Endothelial cell of umbilical vein (primary cell): ENCODE measurements at regions not wholly inside any gene's neighbourhood (a gene's known extent, or its start where the extent isn't known, plus 50 kb on each side); places are given as distances from the start of the nearest gene placed in this dataset.

Experiments
- CTCF ChIP-seq, 2 donors: IDR thresholded peaks; 1 replicate in 1 of 2; 2 replicates in 1 of 2; pipeline ENCODE4 v1.5.1; 2011; ENCODE audit warnings: low read length in 2 of 2, mild to moderate bottlenecking in 2 of 2, moderate library complexity in 2 of 2, control low read depth in 1 of 2, inconsistent platforms in 1 of 2, low read depth in 1 of 2; ENCODE audit not compliant: insufficient read depth in 1 of 2; ENCODE audit errors: extremely low read depth in 1 of 2
- EZH2 ChIP-seq: IDR thresholded peaks from 2 replicates; pipeline ENCODE4 v1.6.1; 2012; ENCODE audit warnings: borderline replicate concordance, low read depth, mild to moderate bottlenecking, moderate library complexity, low read length, inconsistent platforms; ENCODE audit not compliant: severe bottlenecking
- FOS ChIP-seq: IDR thresholded peaks from 2 replicates; pipeline ENCODE4 v1.6.1; 2011; ENCODE audit warnings: mild to moderate bottlenecking, low read length, moderate library complexity, borderline replicate concordance; ENCODE audit not compliant: insufficient read depth
- GATA2 ChIP-seq: IDR thresholded peaks from 2 replicates; pipeline ENCODE4 v1.7.0; 2011; ENCODE audit warnings: low read depth, mild to moderate bottlenecking, moderate library complexity, mixed read lengths, low read length; ENCODE audit not compliant: insufficient read length, insufficient read depth
- JUN ChIP-seq: IDR thresholded peaks from 2 replicates; pipeline ENCODE4 v1.6.1; 2011; ENCODE audit warnings: borderline replicate concordance, low read depth; ENCODE audit not compliant: insufficient read length, insufficient read depth
- MYC ChIP-seq: IDR thresholded peaks from one replicate; pipeline ENCODE4 v1.6.1; 2011; ENCODE audit warnings: mild to moderate bottlenecking, low read depth, low read length
- POLR2A ChIP-seq: IDR thresholded peaks from 2 replicates; pipeline ENCODE4 v1.6.1; 2012; ENCODE audit warnings: low read depth, mild to moderate bottlenecking, control low read depth, low read length
- POLR2AphosphoS5 ChIP-seq: IDR thresholded peaks from 2 replicates; pipeline ENCODE4 v1.6.1; 2012; ENCODE audit warnings: low read depth, mild to moderate bottlenecking, control low read depth, low read length, moderate library complexity; ENCODE audit not compliant: insufficient read depth
- TF ChIP-seq, protein P1 (sequence below): IDR thresholded peaks from 2 replicates; pipeline ENCODE4 v1.6.1; 2011; ENCODE audit not compliant: insufficient read depth, insufficient read length

- TF ChIP-seq CTCF (IDR thresholded peaks at IDR 0.05; ENCODE audit: extremely low read depth in 1 of 2, insufficient read depth in 1 of 2, low read depth in 1 of 2, low read length in 2 of 2) (no peak), MYC (no peak), POLR2A (no peak), POLR2AphosphoS5 (no peak), GATA2 (no peak), EZH2 (no peak), FOS (no peak), JUN (no peak)
- TF ChIP-seq, protein P1, sequence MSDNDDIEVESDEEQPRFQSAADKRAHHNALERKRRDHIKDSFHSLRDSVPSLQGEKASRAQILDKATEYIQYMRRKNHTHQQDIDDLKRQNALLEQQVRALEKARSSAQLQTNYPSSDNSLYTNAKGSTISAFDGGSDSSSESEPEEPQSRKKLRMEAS: no peak
These were observed 186.9 kb upstream of the SLC24A5 start for GRCh38 chr15:47933865-47934264.
